SK-N-MC (cell line): ENCODE measurements at regions not wholly inside any gene's neighbourhood (a gene's known extent, or its start where the extent isn't known, plus 50 kb on each side); places are given as distances from the start of the nearest gene placed in this dataset.
"Not testable (repeated sequence)": the region's sequence is repeated elsewhere in the genome, so short reads cannot be mapped to it uniquely, and the experiment has no call there.

ENCODE experiments used
- DNase-seq: peaks from one replicate; pipeline ENCODE4 v3.0.0-alpha.2; 2011; ENCODE audit warnings: low read depth, low spot score
- H3K27ac ChIP-seq: fragments of 200-600 bp; sonication (generic); 2 replicates; pipeline ENCODE4 v1.5.1; 2016; ENCODE audit warnings: mixed run types
- H3K36me3 ChIP-seq: fragments of 200-600 bp; sonication (generic); 2 replicates; pipeline ENCODE4 v1.6.1; 2017; ENCODE audit warnings: antibody characterized with exemption, low read length, mixed read lengths; ENCODE audit not compliant: insufficient read depth
- H3K4me3 ChIP-seq: fragments of 200-600 bp; sonication (generic); 2 replicates; pipeline ENCODE4 v1.5.1; 2016
- H3K9ac ChIP-seq: fragments of 200-600 bp; sonication (generic); 2 replicates; pipeline ENCODE4 v1.8.0; 2017; ENCODE audit warnings: mixed run types, mixed read lengths; ENCODE audit not compliant: insufficient read length
- H3K9me3 ChIP-seq: fragments of 200-600 bp; sonication (generic); 2 replicates; pipeline ENCODE4 v1.6.1; 2017; ENCODE audit warnings: low read depth, mild to moderate bottlenecking, antibody characterized with exemption, low read length, moderate library complexity, mixed read lengths
- EZH2 ChIP-seq: fragments of 200-600 bp; sonication (generic); IDR thresholded peaks from one replicate; pipeline ENCODE4 v1.6.1; 2017; ENCODE audit warnings: antibody characterized with exemption
- FOXP2 ChIP-seq: optimal IDR thresholded peaks from 2 replicates; pipeline ENCODE3; 2011; ENCODE audit warnings: mild to moderate bottlenecking, moderate library complexity; ENCODE audit not compliant: insufficient read depth; ENCODE audit errors: extremely low read length, control extremely low read depth
- POLR2AphosphoS5 ChIP-seq: IDR thresholded peaks from 2 replicates; pipeline ENCODE4 v1.6.1; 2012; ENCODE audit warnings: mild to moderate bottlenecking, low read depth, low read length, borderline replicate concordance

GRCh38 chr2:199535445-199536177 is 77.9 kb upstream of the SATB2 start:
- H3K36me3 ChIP-seq, result no peaks in the 10 kb centered on the region
- no peak overlapping the region for H3K4me3 ChIP-seq
- H3K9me3 ChIP-seq, result no peaks in the 10 kb centered on the region
- H3K27ac ChIP-seq, result no peak overlapping the region
- H3K9ac ChIP-seq, result no peak overlapping the region
- DNase-seq, result no peak
- TF ChIP-seq EZH2, result no peak
- no peak for TF ChIP-seq FOXP2
- no peak for TF ChIP-seq POLR2AphosphoS5

- not testable (repeated sequence) for H3K9me3 ChIP-seq, DNase-seq, H3K27ac ChIP-seq, H3K36me3 ChIP-seq, H3K9ac ChIP-seq, H3K4me3 ChIP-seq
These were observed 76.1 kb upstream of the SATB2 start for GRCh38 chr2:199533873-199534272.

DNA sequence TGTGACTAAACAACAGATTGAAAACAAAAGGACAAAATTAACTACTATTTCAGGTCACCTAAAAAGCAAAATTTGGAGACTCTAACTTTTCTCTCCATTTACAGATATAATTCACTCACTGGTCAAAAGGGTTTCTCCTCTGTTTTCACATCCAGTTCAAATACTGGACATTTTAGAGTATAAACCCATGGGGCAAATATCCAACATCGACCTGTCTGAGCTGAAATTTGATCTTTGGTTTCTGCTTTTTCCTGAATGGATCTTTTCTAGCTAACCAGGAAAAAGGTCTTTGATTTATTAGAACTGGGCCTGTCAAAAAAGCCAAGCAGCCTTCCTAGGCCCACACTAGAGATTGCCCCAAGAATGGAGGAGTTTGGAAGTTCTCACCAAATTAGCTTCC is 69.3 kb upstream of the SATB2 start:
- no peak overlapping the region for H3K27ac ChIP-seq
- H3K9ac ChIP-seq, result no peak overlapping the region
- H3K4me3 ChIP-seq, result no peak overlapping the region
- TF ChIP-seq POLR2AphosphoS5 (no peak), EZH2 (no peak), FOXP2 (no peak)
- no peaks in the 10 kb centered on the region for H3K9me3 ChIP-seq
- H3K36me3 ChIP-seq, result no peaks in the 10 kb centered on the region
- DNase-seq, result no peak

DNA sequence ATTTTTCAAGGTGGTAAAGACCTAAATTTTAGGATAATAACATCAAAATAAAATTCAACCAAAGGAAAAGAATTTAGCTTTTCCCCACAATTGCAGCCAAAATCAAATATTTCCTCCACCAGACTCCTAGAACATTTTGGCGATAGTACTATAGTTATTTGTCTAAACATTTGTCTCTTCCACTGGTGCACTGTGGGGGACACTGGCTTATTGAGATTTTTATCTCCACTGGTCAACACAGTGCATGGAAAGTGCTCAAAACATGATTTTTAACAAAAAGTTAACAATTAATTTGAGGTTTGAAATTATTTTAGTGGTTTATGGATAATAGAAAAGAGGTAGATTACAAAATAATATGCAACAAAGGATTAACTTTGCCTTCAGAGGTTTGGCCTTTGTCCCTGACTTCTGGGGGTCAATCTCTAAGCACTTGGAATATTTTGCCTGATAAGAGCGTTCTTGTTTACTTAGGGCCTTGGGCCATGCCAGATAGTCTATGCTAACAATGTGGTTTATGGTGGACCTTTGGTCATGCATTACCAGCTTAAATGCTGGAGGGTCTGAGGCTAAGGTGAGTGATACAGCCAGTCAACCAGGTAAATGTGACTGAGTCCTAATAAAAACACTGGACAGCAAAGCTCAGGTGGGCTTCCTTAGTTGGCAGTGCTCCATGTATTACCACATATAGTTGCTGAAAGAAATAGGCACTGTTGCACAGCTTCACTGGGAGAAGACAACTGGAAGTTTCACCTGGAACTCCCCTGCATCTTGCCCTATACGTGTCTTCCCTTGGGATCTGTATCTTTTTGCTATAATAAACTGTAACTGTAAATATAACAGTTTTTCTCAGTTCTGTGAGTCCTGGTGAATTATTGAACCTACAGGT is 67.2 kb upstream of the SATB2 start:
- H3K27ac ChIP-seq, result no peak overlapping the region
- no peak overlapping the region for H3K9ac ChIP-seq
- H3K9me3 ChIP-seq, result no peaks in the 10 kb centered on the region
- H3K36me3 ChIP-seq, result no peaks in the 10 kb centered on the region
- TF ChIP-seq POLR2AphosphoS5 (no peak), FOXP2 (no peak), EZH2 (no peak)
- no peak for DNase-seq
- no peak overlapping the region for H3K4me3 ChIP-seq

DNA sequence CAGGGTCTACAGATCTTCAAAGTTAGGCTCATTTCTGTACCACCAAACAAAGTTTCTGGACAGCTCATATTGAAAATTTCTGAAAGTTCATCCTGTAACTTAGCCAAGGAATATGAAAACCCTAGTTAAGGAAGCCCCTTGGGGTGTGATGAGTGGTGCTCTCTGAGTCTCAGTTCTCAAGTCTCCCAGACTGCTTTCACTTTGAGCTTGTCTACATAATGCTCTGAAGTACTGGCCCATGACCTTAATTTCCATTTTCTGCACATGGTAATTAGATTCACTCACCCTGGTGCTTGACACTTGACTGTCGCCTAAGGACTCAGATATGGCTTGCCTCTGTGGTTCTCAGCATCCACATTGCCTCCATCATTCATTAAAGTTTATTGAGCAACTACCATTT is 51.7 kb upstream of the SATB2 start:
- no peak overlapping the region for H3K4me3 ChIP-seq
- H3K9me3 ChIP-seq, result no peaks in the 10 kb centered on the region
- H3K9ac ChIP-seq, result no peak overlapping the region
- TF ChIP-seq POLR2AphosphoS5 (no peak), FOXP2 (no peak), EZH2 (no peak)
- DNase-seq, result no peak
- no peak overlapping the region for H3K27ac ChIP-seq
- no peaks in the 10 kb centered on the region for H3K36me3 ChIP-seq
